ENCODE measurements at regions not wholly inside any gene's neighbourhood (a gene's known extent, or its start where the extent isn't known, plus 50 kb on each side); places are given as distances from the start of the nearest gene placed in this dataset.

GRCh38 chr14:101206556-101206955 lies 303.0 kb upstream of the RTL1 start:
- H4K20me1 ChIP-seq (ENCODE audit: insufficient read depth) = no peaks in the 10 kb centered on the region
- H3K9me3 ChIP-seq (ENCODE audit: control insufficient read depth in 1 of 2, insufficient read depth in 1 of 2, low read depth in 1 of 2, low read length in 2 of 2) = peaks cover 4 to 7% of the 10 kb centered on the region in 2 experiments; a peak in 1 of 4 replicates
- H3K9me2 ChIP-seq (ENCODE audit: insufficient read depth) = no peaks in the 10 kb centered on the region
- ChIA-PET POLR2A (no interaction called here), CTCF (no interaction called here), RAD21 (ENCODE audit: low non-redundant PET in 1 of 2, low total read pairs in 2 of 2, uncharacterized antibody in 2 of 2, unreplicated experiment in 2 of 2) (no interaction called here)
- no peak overlapping the region for H2AFZ ChIP-seq (ENCODE audit: low read depth, low read length, poor library complexity, severe bottlenecking)
- no TSS peak for BruUV-seq (replicated peaks)
- no peak for TF ChIP-seq SRF (IDR thresholded peaks at IDR 0.05; ENCODE audit: low read depth)
- no peak for TF ChIP-seq ZBTB33 (IDR thresholded peaks at IDR 0.05; ENCODE audit: extremely low read depth, insufficient replicate concordance, low read length)
- no peak for TF ChIP-seq FOSL1 (IDR thresholded peaks at IDR 0.05; ENCODE audit: low read depth)
- TF ChIP-seq POLR2A (IDR thresholded peaks at IDR 0.05; ENCODE audit: borderline replicate concordance, extremely low read depth, insufficient read depth, insufficient read length) = no peak
- TF ChIP-seq RAD21 (IDR thresholded peaks at IDR 0.05; ENCODE audit: low read depth) = no peak
- DNase-seq (ENCODE audit: low read depth, low spot score) = no peak
- no peaks in the 10 kb centered on the region for H3K79me2 ChIP-seq (ENCODE audit: insufficient read depth, low read length)
- H3K27ac ChIP-seq (ENCODE audit: low read depth, low read length) = no peak overlapping the region
- H3K4me2 ChIP-seq (ENCODE audit: low read length) = no peak overlapping the region
- no peak for ATAC-seq
- no peaks in the 10 kb centered on the region for H3K27me3 ChIP-seq (ENCODE audit: insufficient read depth, low read length)
- no peak overlapping the region for H3K4me3 ChIP-seq (replicated peaks in 1 of 2; ENCODE audit: low read depth in 1 of 2, low read length in 2 of 2)
- no peaks in the 10 kb centered on the region for H3K4me1 ChIP-seq (ENCODE audit: control insufficient read depth in 1 of 2, insufficient read depth in 2 of 2, low read length in 2 of 2)
- H3K36me3 ChIP-seq (ENCODE audit: control insufficient read depth in 1 of 2, insufficient read depth in 2 of 2, low read length in 2 of 2) = no peaks in the 10 kb centered on the region
- H3K9ac ChIP-seq (ENCODE audit: low read length) = no peak overlapping the region
- intact Hi-C loops (cut with micrococcal nuclease) = no loop called here

- no peaks in the 10 kb centered on the region for H3K9me2 ChIP-seq (ENCODE audit: insufficient read depth)
- H3K36me3 ChIP-seq (ENCODE audit: control insufficient read depth in 1 of 2, insufficient read depth in 2 of 2, low read length in 2 of 2) = no peaks in the 10 kb centered on the region
- no peak overlapping the region for H3K4me3 ChIP-seq (replicated peaks in 1 of 2; ENCODE audit: low read depth in 1 of 2, low read length in 2 of 2)
- no peaks in the 10 kb centered on the region for H3K27me3 ChIP-seq (ENCODE audit: insufficient read depth, low read length)
- H3K9me3 ChIP-seq (ENCODE audit: control insufficient read depth in 1 of 2, insufficient read depth in 1 of 2, low read depth in 1 of 2, low read length in 2 of 2) = peaks cover 4 to 7% of the 10 kb centered on the region in 2 experiments; a peak in 1 of 4 replicates
- H3K79me2 ChIP-seq (ENCODE audit: insufficient read depth, low read length) = no peaks in the 10 kb centered on the region
- H3K27ac ChIP-seq (ENCODE audit: low read depth, low read length) = no peak overlapping the region
- BruUV-seq (replicated peaks) = no TSS peak
- RAD21 ChIA-PET (ENCODE audit: low non-redundant PET in 1 of 2, low total read pairs in 2 of 2, uncharacterized antibody in 2 of 2, unreplicated experiment in 2 of 2) = no interaction called here
- H3K4me2 ChIP-seq (ENCODE audit: low read length) = no peak overlapping the region
- H2AFZ ChIP-seq (ENCODE audit: low read depth, low read length, poor library complexity, severe bottlenecking) = no peak overlapping the region
- no peak for ATAC-seq
- TF ChIP-seq FOSL1 (IDR thresholded peaks at IDR 0.05; ENCODE audit: low read depth) (no peak), EZH2phosphoT487 (IDR thresholded peaks at IDR 0.05; ENCODE audit: borderline replicate concordance) (no peak)
- no peaks in the 10 kb centered on the region for H3K4me1 ChIP-seq (ENCODE audit: control insufficient read depth in 1 of 2, insufficient read depth in 2 of 2, low read length in 2 of 2)
- CTCF ChIA-PET = no interaction called here
- DNase-seq (ENCODE audit: low read depth, low spot score) = no peak
- no peaks in the 10 kb centered on the region for H4K20me1 ChIP-seq (ENCODE audit: insufficient read depth)
- intact Hi-C loops (cut with micrococcal nuclease) = no loop called here
- POLR2A ChIA-PET = no interaction called here
- no peak overlapping the region for H3K9ac ChIP-seq (ENCODE audit: low read length)
Observed at GRCh38 chr14:101207041-101207440, 303.5 kb upstream of the RTL1 start.
